ENCODE measurements at regions not wholly inside any gene's neighbourhood (a gene's known extent, or its start where the extent isn't known, plus 50 kb on each side); places are given as distances from the start of the nearest gene placed in this dataset.
A peak's percentile ranks its signal among the peaks of the same experiment; 100 is the strongest.

GRCh38 chr2:101583861-101584260 is 108.9 kb upstream of the RFX8 start:
- no peaks in the 10 kb centered on the region for H3K27me3 ChIP-seq (ENCODE audit: control insufficient read depth in 2 of 2, insufficient read depth in 2 of 2, low read length in 2 of 2)
- no peak for TF ChIP-seq CTCF (IDR thresholded peaks at IDR 0.05)
- no peak overlapping the region for H3K27ac Mint-ChIP-seq

DNA sequence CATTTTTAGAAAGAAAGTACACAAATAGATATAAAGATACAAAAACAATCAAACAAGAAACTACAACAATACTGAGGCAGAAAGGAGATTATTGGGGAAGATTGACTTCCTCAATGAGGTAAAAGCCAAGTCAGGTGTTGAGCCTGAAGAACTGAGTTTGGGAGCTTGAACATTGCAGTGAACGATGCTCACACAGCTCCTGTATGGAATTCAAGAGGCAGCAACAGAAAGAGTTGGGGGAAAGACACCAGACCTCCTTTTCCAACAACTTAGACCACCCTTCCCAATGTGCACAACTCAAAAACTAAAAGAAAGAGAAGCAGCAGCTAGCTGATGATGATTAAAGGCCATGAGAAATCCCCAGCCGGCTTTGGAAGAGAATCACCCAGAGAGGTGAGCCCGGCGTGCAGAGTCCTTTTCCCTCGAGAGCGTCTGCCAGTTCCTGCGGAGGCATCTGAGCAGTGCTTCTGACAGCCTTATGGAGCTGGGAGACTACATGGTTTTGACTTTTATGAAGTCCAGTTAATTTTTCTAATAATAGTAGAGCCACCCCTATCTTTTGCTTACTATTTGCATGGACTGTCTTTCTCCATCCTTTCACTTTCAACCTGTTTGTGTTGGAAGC is 106.9 kb upstream of the RFX8 start:
- Histone ChIP-seq H3K4me3 (replicated peaks in 1 of 3; ENCODE audit: low read depth in 2 of 3, low read length in 3 of 3) (no peak overlapping the region), H3K27me3 (ENCODE audit: control insufficient read depth in 2 of 2, insufficient read depth in 2 of 2, low read length in 2 of 2) (no peaks in the 10 kb centered on the region), H3K4me2 (replicated peaks; ENCODE audit: extremely low read depth, low read length, poor library complexity, severe bottlenecking) (no peak overlapping the region), H3K36me3 (replicated peaks in 1 of 2; ENCODE audit: control insufficient read depth in 1 of 2, insufficient read depth in 2 of 2, low read length in 2 of 2) (no peaks in the 10 kb centered on the region), H2AFZ (ENCODE audit: insufficient read depth, low read depth, low read length, poor library complexity, severe bottlenecking) (no peak overlapping the region), H4K20me1 (ENCODE audit: insufficient read depth, low read length) (no peaks in the 10 kb centered on the region), H3K79me2 (ENCODE audit: insufficient read depth, low read length) (no peaks in the 10 kb centered on the region), H3K27ac (ENCODE audit: low read depth in 1 of 2, low read length in 2 of 2) (no peak overlapping the region), H3K4me1 (ENCODE audit: control insufficient read depth in 1 of 2, insufficient read depth in 2 of 2, low read length in 2 of 2) (no peaks in the 10 kb centered on the region), H3K9ac (ENCODE audit: insufficient read depth, low read length, poor library complexity, severe bottlenecking) (no peak overlapping the region), H3K9me3 (replicated peaks in 1 of 2; ENCODE audit: control insufficient read depth in 1 of 2, insufficient read depth in 1 of 2, low read length in 2 of 2) (no peaks in the 10 kb centered on the region)
- Mint-ChIP-seq H3K9me3 (peaks cover 0 to 7% (median 0%) of the 10 kb centered on the region in 7 donors), H3K36me3 (no peaks in the 10 kb centered on the region), H3K4me3 (peak overlapping the region in 1 of 2 donors; percentile 31), H3K4me1 (no peaks in the 10 kb centered on the region), H3K27ac (no peak overlapping the region), H3K27me3 (ENCODE audit: low read depth in 3 of 3) (peaks cover 0 to 12% (median 6%) of the 10 kb centered on the region in 3 donors)
- DNase-seq: no peak
- no peak for TF ChIP-seq CTCF (IDR thresholded peaks at IDR 0.05)
- intact Hi-C loops (cut with micrococcal nuclease): no loop called here
- WGBS (ENCODE audit: insufficient coverage): 100% methylated on average over 3 of the region's 7 CpGs

More at GRCh38 chr2:101583861-101584260, 108.9 kb upstream of the RFX8 start:
- DNase-seq: no peak
- Mint-ChIP-seq H3K4me1 (peaks cover 4% of the 10 kb centered on the region), H3K9me3 (peaks cover 2 to 14% (median 11%) of the 10 kb centered on the region in 7 donors), H3K27me3 (ENCODE audit: low read depth in 3 of 3) (peaks cover 0 to 9% (median 6%) of the 10 kb centered on the region in 3 donors), H3K4me3 (no peak overlapping the region), H3K36me3 (no peaks in the 10 kb centered on the region)
- Histone ChIP-seq H3K9ac (ENCODE audit: insufficient read depth, low read length, poor library complexity, severe bottlenecking) (no peak overlapping the region), H4K20me1 (ENCODE audit: insufficient read depth, low read length) (no peaks in the 10 kb centered on the region), H3K9me3 (replicated peaks in 1 of 2; ENCODE audit: control insufficient read depth in 1 of 2, insufficient read depth in 1 of 2, low read length in 2 of 2) (peaks cover 0 to 3% of the 10 kb centered on the region in 2 donors), H3K79me2 (ENCODE audit: insufficient read depth, low read length) (no peaks in the 10 kb centered on the region), H3K4me3 (replicated peaks in 1 of 3; ENCODE audit: low read depth in 2 of 3, low read length in 3 of 3) (no peak overlapping the region), H3K36me3 (replicated peaks in 1 of 2; ENCODE audit: control insufficient read depth in 1 of 2, insufficient read depth in 2 of 2, low read length in 2 of 2) (no peaks in the 10 kb centered on the region), H3K4me2 (replicated peaks; ENCODE audit: extremely low read depth, low read length, poor library complexity, severe bottlenecking) (no peak overlapping the region), H2AFZ (ENCODE audit: insufficient read depth, low read depth, low read length, poor library complexity, severe bottlenecking) (no peak overlapping the region), H3K4me1 (ENCODE audit: control insufficient read depth in 1 of 2, insufficient read depth in 2 of 2, low read length in 2 of 2) (no peaks in the 10 kb centered on the region), H3K27ac (ENCODE audit: low read depth in 1 of 2, low read length in 2 of 2) (no peak overlapping the region)
- intact Hi-C loops (cut with micrococcal nuclease): no loop called here
